Frontal cortex (tissue), 3 donors: ENCODE measurements at regions not wholly inside any gene's neighbourhood (a gene's known extent, or its start where the extent isn't known, plus 50 kb on each side); places are given as distances from the start of the nearest gene placed in this dataset.

Experiments
- DNase-seq, 2 donors: peaks; one replicate each; pipeline ENCODE4 v3.0.0; 2012; ENCODE audit warnings: low spot score in 2 of 2
- FAIRE-seq: peaks from 2 replicates; lab custom pipeline; 2012; peaks lifted over from hg19 to GRCh38; lab: Jason Lieb, UNC
- donor health status: control.
- donor health status: control.
- donor health status: control.

GRCh38 chr7:27299861-27300260 is 57.3 kb downstream of the EVX1 start:
- no peak for DNase-seq
- FAIRE-seq, result no peak

GRCh38 chr7:27300421-27300820 is 57.8 kb downstream of the EVX1 start:
- DNase-seq, result no peak
- no peak for FAIRE-seq

DNA sequence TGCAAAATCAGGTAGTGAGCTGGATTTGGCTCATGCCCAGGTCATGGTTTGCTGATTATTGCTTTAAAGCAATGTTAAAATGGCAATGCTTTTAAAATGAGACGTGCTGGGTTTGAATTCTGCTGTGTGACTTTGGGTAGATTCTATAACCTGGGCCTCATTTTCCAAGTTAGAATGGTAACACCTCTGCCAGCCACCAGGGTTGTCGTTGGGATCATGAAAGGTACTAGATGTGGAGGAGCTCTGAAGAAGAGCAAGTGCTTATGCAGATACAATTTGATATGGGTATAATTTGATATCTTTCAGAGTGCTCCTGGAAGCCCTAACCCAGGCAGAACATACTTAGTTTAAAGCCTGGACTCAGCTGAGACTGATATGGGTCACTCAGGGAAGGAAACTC is 60.0 kb downstream of the EVX1 start:
- DNase-seq (no peak), FAIRE-seq (no peak)

DNA sequence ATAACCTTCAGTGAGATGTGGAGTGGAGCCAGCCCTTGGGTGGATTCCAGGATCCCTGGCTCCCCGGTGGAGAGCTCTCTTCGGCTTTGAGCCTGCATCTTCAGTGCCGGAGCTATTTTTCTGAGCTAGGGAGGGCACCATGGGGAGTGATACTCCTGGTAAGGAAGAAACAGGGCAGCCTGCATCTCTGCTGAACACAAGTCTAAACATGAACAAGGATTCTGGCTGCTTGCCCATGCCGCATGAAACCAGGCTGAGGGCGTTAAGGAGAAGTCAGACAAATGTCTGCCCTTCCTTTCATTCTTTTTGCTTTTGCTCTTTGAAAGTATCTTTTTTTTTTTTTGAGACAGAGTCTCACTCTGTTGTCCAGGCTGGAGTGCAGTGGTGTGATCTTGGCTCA is 60.4 kb downstream of the EVX1 start:
- FAIRE-seq, result no peak

GRCh38 chr7:27305854-27306253 is 63.3 kb downstream of the EVX1 start:
- FAIRE-seq (no peak), DNase-seq (no peak)

More for the DNA sequence above, 60.4 kb downstream of the EVX1 start:
- no peak for DNase-seq

GRCh38 chr7:27312820-27313219 is 70.2 kb downstream of the EVX1 start:
- DNase-seq (no peak), FAIRE-seq (no peak)

DNA sequence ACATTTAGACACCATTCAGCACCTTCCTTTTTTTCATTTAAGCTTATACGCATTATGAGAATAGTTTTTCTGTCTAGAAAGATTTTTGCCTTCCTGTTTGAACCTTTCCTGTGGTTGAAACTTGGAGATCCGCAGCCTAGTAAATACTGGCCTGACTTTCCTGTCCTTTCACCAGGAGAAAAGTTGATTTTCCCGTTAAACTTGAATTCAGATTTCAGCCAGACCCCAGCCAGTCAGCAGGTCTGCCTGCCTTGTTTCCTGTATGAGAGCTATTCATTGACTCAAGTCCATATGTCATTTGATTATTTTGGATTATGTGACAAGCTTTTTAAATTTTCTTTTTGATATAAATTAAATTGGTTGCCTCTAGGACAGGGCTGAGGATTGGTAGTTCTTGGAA is 71.5 kb downstream of the EVX1 start:
- FAIRE-seq (no peak), DNase-seq (no peak)

DNA sequence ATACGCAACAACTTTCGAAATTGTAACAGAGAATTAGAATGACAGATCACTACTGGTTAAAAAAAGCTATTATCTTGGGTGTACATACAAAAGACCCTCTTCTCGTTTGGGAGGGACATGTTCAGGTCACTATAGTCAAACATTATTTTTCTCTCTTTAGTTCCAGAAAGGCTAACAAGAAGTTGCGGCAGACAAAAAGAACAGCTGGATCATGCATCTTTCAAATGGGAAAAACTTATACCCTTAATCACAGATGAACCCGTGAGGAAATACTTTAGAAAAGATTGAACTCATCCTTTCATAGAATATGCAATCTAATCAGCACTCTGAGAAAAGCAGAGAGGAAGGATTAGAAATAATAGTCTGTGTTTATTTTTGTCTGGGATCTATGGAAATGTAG is 72.5 kb downstream of the EVX1 start:
- FAIRE-seq, result no peak
- DNase-seq, result no peak

DNA sequence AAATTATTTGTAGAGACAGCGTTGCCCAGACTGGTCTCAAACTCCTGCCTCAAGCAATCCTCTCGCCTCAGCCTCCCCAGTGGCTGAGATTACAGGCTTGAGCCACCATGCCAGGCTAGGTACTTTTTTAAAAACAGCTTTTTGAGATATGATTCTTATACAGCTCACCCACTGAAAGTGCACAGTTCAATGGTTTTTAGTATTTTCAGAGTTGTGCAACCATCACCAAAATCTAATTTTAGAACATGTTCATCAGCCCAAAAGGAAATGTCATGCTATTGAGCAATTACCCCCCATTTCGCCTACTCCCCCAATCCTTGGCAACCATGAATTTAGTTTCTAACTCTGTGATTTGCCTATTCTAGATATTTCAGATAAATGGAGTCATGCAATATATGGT is 73.7 kb downstream of the EVX1 start:
- DNase-seq, result no peak
- FAIRE-seq, result no peak

DNA sequence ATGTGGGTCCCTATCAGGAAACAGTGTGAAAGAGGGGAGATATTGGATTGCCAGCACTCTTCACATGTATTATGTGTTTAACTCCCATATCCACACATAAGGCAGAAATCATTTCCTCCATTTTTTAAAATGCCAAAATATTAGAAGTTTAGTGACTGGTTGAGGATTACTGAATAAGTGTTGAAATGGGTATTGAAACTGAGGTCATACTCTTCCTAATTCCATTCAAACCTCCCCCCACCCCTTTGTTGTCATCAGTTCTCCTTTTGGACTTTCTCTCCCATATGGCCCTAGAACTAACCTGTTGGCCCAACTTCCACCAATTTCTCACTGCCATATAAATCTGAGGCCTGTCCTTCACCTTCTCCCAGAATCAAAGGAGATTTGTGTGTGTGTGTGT is 81.6 kb downstream of the EVX1 start:
- no peak for DNase-seq
- FAIRE-seq, result no peak

GRCh38 chr7:27329909-27330308 is 87.3 kb downstream of the EVX1 start:
- DNase-seq, result no peak
- FAIRE-seq, result no peak

GRCh38 chr7:27339478-27339877 is 96.9 kb downstream of the EVX1 start:
- DNase-seq (no peak), FAIRE-seq (no peak)

GRCh38 chr7:27344471-27344870 is 101.9 kb downstream of the EVX1 start:
- FAIRE-seq (no peak), DNase-seq (no peak)

GRCh38 chr7:27345164-27345887 is 102.7 kb downstream of the EVX1 start:
- FAIRE-seq (no peak), DNase-seq (no peak)

DNA sequence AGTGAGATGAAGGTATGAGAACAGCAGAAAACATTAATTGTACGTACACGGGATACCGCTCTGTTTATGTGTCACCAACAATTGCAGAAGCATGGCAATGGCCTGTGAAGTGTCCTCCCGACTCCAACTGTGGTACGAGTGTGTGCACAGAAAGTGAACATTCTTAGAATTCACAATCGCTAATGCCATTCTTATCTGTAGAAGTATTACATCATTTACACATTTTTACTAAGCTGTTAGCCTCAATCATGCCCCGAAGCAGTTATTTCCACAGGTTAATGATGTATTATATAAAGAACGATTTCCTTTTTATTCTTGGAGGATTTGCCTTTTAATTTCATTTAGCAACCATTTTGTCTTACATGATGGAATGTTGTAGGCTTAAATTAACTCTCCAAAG is 103.4 kb downstream of the EVX1 start:
- DNase-seq (no peak), FAIRE-seq (no peak)

DNA sequence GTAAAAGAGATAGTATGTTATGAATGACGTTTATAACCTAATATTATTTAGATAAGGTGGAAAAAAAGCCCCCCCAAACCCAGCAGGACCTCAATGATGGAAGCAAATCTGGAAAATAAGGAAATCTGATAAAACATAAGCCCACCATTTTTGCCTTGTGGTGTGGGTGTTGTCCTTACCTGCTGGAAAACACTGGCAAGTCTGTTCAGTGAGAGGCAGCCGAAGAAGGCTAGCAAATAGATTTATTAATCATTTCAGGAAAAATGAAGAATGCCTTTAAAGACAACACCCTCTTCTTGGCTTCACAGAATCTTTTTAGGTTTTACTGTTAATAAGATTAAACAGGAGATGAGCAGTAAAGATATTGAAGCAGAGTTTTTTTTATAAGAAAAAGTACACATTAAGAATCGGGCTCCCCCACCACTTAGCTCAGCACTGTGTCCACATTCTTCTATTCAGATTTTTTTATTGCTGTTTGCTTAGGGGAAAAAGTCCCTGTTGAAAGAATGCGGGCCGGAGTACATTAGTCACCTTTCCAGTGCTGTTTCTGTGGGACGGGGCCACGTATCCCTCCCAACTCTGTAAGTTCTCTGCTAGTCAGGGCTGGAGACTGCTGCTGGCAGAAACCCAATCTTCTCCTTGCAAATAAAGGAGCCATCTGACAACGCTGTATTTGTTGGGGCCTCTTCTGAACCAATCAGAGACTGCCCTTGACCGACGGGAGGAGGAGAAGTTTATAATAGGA is 104.1 kb downstream of the EVX1 start:
- no peak for FAIRE-seq
- no peak for DNase-seq

GRCh38 chr7:27347276-27347640 is 104.7 kb downstream of the EVX1 start:
- DNase-seq (no peak), FAIRE-seq (no peak)

GRCh38 chr7:27349621-27350020 is 107.0 kb downstream of the EVX1 start:
- no peak for FAIRE-seq
- no peak for DNase-seq

- DNase-seq (no peak), FAIRE-seq (no peak)
Observed at GRCh38 chr7:27351137-27351536, 108.5 kb downstream of the EVX1 start.

- DNase-seq (no peak), FAIRE-seq (no peak)
Observed at GRCh38 chr7:27351786-27352185, 109.2 kb downstream of the EVX1 start.

- DNase-seq (no peak), FAIRE-seq (no peak)
Observed at GRCh38 chr7:27359181-27360125, 116.9 kb downstream of the EVX1 start.
